ENCODE measurements at regions not wholly inside any gene's neighbourhood (a gene's known extent, or its start where the extent isn't known, plus 50 kb on each side); places are given as distances from the start of the nearest gene placed in this dataset.
"Not testable (repeated sequence)": the region's sequence is repeated elsewhere in the genome, so short reads cannot be mapped to it uniquely, and the experiment has no call there.

DNA sequence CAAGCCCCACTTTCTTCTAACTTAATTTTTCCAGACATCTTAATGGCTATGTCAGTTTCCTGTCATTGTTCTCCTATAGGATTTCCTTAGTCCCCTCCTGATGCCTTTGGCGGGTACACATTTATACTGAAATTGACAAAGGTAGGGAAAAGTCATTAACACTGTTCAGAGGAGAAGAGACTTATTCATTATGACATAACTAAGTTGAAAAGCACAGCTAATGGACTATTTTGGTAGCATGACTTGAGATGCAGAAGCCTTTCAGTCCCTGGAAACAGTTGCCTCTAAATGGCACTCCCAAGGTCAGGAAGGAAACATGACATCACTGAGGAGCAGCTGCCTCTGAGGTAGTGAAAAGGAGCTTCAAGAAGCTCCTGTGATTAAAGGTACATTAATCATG lies 317.5 kb upstream of the KITLG start:
- no peak for DNase-seq (ENCODE audit: low spot score)
- ATAC-seq (ENCODE audit: low FRiP score), result no peak
- TF ChIP-seq, protein P1, sequence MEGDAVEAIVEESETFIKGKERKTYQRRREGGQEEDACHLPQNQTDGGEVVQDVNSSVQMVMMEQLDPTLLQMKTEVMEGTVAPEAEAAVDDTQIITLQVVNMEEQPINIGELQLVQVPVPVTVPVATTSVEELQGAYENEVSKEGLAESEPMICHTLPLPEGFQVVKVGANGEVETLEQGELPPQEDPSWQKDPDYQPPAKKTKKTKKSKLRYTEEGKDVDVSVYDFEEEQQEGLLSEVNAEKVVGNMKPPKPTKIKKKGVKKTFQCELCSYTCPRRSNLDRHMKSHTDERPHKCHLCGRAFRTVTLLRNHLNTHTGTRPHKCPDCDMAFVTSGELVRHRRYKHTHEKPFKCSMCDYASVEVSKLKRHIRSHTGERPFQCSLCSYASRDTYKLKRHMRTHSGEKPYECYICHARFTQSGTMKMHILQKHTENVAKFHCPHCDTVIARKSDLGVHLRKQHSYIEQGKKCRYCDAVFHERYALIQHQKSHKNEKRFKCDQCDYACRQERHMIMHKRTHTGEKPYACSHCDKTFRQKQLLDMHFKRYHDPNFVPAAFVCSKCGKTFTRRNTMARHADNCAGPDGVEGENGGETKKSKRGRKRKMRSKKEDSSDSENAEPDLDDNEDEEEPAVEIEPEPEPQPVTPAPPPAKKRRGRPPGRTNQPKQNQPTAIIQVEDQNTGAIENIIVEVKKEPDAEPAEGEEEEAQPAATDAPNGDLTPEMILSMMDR (IDR thresholded peaks at IDR 0.05), result no peak

DNA sequence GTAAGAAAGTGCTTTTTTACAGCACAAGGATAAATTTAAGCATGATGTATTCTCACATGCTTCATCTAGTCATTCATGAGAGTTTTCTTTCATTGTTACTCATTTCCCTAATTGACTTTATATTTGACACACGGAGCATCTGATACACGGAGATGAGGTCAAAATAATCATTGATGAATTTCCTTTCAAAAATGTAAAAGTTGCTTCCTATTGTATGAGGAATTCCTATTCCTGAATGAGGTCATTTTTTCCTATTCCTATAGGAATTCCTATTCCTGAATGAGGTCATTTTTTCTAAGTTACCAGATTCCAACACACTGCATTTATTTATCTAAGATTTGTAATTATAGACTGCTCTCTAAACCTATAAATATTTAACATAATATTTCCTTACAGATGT lies 316.7 kb upstream of the KITLG start:
- no peak for ATAC-seq (ENCODE audit: low FRiP score)
- no peak for DNase-seq (ENCODE audit: low spot score)

DNA sequence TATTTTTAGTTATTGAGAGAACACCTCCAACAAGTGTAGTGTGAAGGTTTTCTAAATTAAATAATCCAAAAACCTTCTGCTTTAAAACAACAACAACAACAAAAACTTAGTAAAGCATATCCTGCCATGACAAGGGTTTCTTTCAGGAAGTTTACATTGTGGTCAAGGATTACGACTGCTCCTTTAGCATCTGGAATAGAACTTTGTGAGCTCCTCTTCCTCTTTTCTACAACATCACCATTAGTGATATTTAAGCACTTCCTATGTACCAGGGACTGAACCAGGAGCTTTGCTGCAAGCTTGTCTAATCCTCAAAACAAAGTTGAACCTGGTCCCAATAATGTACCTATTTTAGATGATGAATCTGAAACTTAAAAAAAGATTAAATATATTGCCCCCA lies 315.4 kb upstream of the KITLG start:
- ATAC-seq (ENCODE audit: low FRiP score), result no peak
- DNase-seq (ENCODE audit: low spot score), result no peak
- TF ChIP-seq, protein P1 (IDR thresholded peaks at IDR 0.05), result no peak

More for the DNA sequence above, 316.7 kb upstream of the KITLG start:
- TF ChIP-seq, protein P1 (IDR thresholded peaks at IDR 0.05), result no peak

DNA sequence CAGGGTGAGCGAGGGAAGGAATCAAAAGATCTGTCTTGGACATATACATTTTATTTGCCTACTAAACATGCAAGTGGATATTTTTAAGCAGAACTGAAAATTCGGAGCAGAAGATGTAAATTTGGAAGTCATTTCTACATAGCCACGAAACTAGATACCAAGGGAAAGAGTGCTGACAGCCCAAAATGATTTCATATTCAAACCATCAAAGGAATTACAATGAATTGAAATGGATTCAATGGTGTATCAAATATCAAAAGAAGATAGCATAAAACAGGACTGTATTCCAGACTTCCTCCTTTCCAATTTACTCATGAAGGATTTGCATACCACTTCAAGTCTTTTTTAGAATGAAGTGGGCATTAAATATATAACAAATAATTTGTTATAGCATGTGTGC lies 313.5 kb upstream of the KITLG start:
- TF ChIP-seq, protein P1 (IDR thresholded peaks at IDR 0.05), result no peak
- no peak for ATAC-seq (ENCODE audit: low FRiP score)
- no peak for DNase-seq (ENCODE audit: low spot score)

DNA sequence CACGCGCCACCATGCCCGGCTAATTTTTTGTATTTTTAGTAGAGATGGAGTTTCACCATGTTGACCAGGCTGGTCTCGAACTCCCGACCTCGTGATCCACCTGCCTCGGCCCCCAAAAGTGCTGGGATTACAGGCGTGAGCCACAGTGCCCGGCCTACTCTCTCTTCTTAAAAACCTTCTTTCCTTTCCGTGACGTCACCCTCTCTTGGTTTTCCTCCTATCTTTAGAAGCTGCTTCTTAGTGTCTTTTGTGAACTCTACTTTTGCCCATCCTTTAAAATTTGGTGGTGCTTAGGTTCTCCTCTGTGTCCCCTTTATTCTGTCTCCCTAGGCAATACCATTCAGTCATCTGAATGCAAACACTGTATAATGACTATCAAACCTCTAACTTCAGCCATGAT lies 311.2 kb upstream of the KITLG start:
- DNase-seq (ENCODE audit: low spot score); ATAC-seq (ENCODE audit: low FRiP score): not testable (repeated sequence)

DNA sequence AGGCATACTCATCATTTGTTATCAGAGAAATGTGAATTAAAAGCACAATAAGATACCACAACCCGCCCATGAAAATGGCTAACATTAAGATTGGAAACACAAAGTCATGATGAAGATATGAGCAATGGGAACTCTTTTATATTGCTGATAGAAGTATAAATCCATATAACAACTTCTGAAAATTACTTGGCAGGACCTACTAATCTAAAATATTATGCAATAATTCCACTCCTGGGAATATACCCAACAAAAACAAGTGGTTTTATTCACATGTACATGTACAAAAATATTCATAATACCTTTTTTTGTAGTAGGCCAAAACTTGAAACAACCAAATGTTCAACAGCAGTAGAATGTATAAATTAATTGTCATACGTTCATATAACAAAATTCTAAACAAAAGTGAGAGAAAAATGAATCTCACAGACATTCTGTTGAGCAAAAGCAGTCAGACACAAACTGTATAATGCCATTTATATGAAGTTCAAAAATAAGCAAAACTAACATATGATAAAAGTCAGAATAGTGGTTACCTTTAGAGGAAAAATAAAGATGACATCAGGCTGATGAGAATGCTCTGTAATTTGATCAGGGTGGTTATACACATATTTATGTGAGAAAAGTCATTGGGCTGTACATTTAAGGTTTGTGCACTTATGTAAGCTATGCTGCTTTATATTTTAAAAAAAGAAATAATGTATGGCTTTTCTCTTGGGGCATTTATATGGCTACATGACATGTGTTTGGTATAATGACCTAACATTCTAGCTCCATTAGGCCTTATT lies 309.2 kb upstream of the KITLG start:
- TF ChIP-seq, protein P1 (IDR thresholded peaks at IDR 0.05), result no peak
- no peak for DNase-seq (ENCODE audit: low spot score)
- ATAC-seq (ENCODE audit: low FRiP score), result no peak

DNA sequence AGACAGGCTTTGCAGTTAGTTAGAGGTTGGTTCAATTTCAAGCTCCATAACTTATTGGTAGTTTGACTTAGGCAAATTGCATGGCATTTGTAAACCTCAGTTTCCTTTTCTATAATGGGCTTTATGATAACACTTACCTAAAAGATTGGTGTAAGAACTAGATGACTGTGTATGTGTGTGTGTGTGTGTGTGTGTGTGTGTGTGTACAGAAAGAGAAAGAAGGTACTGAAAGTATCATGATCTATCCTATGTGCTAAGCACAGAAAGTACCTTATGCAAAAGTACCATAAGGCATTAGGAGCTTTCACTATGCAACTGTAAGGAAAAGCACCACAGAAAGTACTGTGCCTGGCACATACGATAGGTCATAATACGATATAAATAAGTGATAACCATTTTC lies 304.3 kb upstream of the KITLG start:
- no peak for DNase-seq (ENCODE audit: low spot score)
- no peak for ATAC-seq (ENCODE audit: low FRiP score)
- TF ChIP-seq, protein P1 (IDR thresholded peaks at IDR 0.05), result no peak
